Caco-2 (cell line): ENCODE measurements at regions not wholly inside any gene's neighbourhood (a gene's known extent, or its start where the extent isn't known, plus 50 kb on each side); places are given as distances from the start of the nearest gene placed in this dataset.
A peak's percentile ranks its signal among the peaks of the same experiment; 100 is the strongest.

Experiments used
- BruUV-seq: library from RNA; stranded (reverse); fragments of 400-500 nt; replicated peaks from 2 replicates; lab custom pipeline; 2021; lab: Mats Ljungman, UMichigan
- CTCF ChIA-PET: fragments of 300-600 bp; sonication (Branson Sonifier 250); formaldehyde crosslinking; loops from one replicate; lab custom pipeline; 2022; ENCODE audit warnings: antibody characterized with exemption; lab: Charles Lee
- POLR2A ChIA-PET: fragments of 300-600 bp; sonication (Branson Sonifier 250); formaldehyde crosslinking; loops from one replicate; lab custom pipeline; 2022; ENCODE audit warnings: antibody characterized with exemption; lab: Charles Lee
- DNase-seq, 2 experiments: peaks; one replicate each; pipeline versions ENCODE4 v3.0.0 to v3.0.0-alpha.2; 2020 to 2022
- H3K27me3 ChIP-seq: replicated peaks from 2 replicates; pipeline ENCODE4 v1.6.0; 2011; ENCODE audit warnings: low read length; ENCODE audit not compliant: control insufficient read depth, insufficient read depth
- H3K36me3 ChIP-seq: 2 replicates; pipeline ENCODE4 v1.5.1; 2011; ENCODE audit warnings: low read length; ENCODE audit not compliant: control insufficient read depth, insufficient read depth
- H3K4me1 ChIP-seq: fragments of 250-450 bp; sonication (Bioruptor Pico); 2 replicates; pipeline ENCODE4 v1.5.1; 2020; ENCODE audit warnings: mild to moderate bottlenecking
- H3K4me3 ChIP-seq: 2 replicates; pipeline ENCODE4 v1.5.1; 2011; ENCODE audit warnings: low read depth, mild to moderate bottlenecking, control low read depth, low read length
- H3K9me3 ChIP-seq: fragments of 250-450 bp; sonication (Bioruptor Pico); 2 replicates; pipeline ENCODE4 v1.5.1; 2020; ENCODE audit warnings: mild to moderate bottlenecking, moderate library complexity
- H3K27ac Mint-ChIP-seq: one replicate; pipeline ENCODE4 v1.8.0; 2022; ENCODE audit warnings: mixed read lengths; ENCODE audit not compliant: unreplicated experiment
- H3K27me3 Mint-ChIP-seq: one replicate; pipeline ENCODE4 v1.8.0; 2022; ENCODE audit warnings: mixed read lengths; ENCODE audit not compliant: insufficient read depth, unreplicated experiment
- H3K36me3 Mint-ChIP-seq: one replicate; pipeline ENCODE4 v1.8.0; 2022; ENCODE audit warnings: mild to moderate bottlenecking, mixed read lengths; ENCODE audit not compliant: insufficient read depth, unreplicated experiment
- H3K4me1 Mint-ChIP-seq: one replicate; pipeline ENCODE4 v1.8.0; 2022; ENCODE audit warnings: low read depth, mixed read lengths; ENCODE audit not compliant: unreplicated experiment
- H3K4me3 Mint-ChIP-seq: one replicate; pipeline ENCODE4 v1.8.0; 2022; ENCODE audit warnings: mild to moderate bottlenecking, moderate library complexity, mixed read lengths; ENCODE audit not compliant: unreplicated experiment
- H3K9me3 Mint-ChIP-seq: one replicate; pipeline ENCODE4 v1.8.0; 2022; ENCODE audit warnings: mixed read lengths; ENCODE audit not compliant: unreplicated experiment
- intact Hi-C: fragments of 100-400 bp; cut with micrococcal nuclease; formaldehyde crosslinking; loops from one replicate; pipeline ENCODE4 v1.10.0; 2022; ENCODE audit not compliant: unreplicated experiment
- TF ChIP-seq, protein P1 (sequence below), 2 experiments: fragments of 200-600 bp in 1 of 2; IDR thresholded peaks; 1 replicate in 1 of 2; 2 replicates in 1 of 2; pipeline versions ENCODE4 v1.5.1 to v1.8.0; 2011 to 2022; ENCODE audit warnings: antibody characterized with exemption in 1 of 2, control low read depth in 1 of 2, inconsistent platforms in 1 of 2, low read depth in 1 of 2, low read length in 1 of 2, mild to moderate bottlenecking in 1 of 2, moderate library complexity in 1 of 2; ENCODE audit not compliant: insufficient read depth in 1 of 2, severe bottlenecking in 1 of 2, unreplicated experiment in 1 of 2

DNA sequence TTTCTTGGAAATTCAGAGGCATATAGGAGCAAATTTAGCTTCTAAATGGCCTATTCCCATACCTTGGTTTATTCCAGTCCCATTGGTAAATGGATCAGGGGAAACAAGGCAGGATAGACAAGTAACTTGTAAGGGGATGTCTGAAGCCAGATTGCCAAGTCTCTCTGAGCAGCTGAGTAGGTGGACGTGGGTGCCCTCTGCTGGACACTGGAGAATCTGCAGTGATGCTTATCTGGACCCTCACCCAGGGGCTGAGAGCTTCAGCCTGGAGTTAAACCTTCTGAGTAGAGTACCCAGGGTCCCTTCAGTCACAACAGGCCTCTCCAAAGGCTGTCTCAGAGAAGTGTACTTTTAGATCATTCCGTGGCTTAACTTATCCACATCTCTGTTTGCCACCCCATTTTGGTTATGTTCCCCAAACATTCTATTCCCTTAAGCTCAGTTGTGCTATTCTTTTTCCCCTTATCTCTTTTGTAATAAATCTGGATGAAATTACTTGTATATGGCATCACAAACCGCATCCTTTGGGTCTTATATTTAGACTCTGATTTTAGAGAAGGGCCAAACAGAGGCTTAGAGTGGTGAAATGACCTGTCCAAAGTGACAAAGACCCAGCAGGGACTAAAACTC, 218.3 kb upstream of the GLRA1 start:
- Mint-ChIP-seq H3K9me3 (no peaks in the 10 kb centered on the region), H3K27me3 (peaks cover 8% of the 10 kb centered on the region), H3K4me1 (no peaks in the 10 kb centered on the region), H3K4me3 (no peak overlapping the region), H3K36me3 (no peaks in the 10 kb centered on the region), H3K27ac (no peak overlapping the region)
- Histone ChIP-seq H3K4me1 (no peaks in the 10 kb centered on the region), H3K36me3 (no peaks in the 10 kb centered on the region), H3K9me3 (no peaks in the 10 kb centered on the region), H3K27me3 (no peaks in the 10 kb centered on the region; the same call in 1 of the 2 replicates), H3K4me3 (no peak overlapping the region)
- intact Hi-C loops = loop anchor here (5.0 to 10.0 kb wide), 4 partner anchors 129 to 362 kb away; no protein-coding TSS in a partner anchor
- TF ChIP-seq, protein P1, sequence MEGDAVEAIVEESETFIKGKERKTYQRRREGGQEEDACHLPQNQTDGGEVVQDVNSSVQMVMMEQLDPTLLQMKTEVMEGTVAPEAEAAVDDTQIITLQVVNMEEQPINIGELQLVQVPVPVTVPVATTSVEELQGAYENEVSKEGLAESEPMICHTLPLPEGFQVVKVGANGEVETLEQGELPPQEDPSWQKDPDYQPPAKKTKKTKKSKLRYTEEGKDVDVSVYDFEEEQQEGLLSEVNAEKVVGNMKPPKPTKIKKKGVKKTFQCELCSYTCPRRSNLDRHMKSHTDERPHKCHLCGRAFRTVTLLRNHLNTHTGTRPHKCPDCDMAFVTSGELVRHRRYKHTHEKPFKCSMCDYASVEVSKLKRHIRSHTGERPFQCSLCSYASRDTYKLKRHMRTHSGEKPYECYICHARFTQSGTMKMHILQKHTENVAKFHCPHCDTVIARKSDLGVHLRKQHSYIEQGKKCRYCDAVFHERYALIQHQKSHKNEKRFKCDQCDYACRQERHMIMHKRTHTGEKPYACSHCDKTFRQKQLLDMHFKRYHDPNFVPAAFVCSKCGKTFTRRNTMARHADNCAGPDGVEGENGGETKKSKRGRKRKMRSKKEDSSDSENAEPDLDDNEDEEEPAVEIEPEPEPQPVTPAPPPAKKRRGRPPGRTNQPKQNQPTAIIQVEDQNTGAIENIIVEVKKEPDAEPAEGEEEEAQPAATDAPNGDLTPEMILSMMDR (IDR thresholded peaks at IDR 0.05; ENCODE audit: insufficient read depth in 1 of 2, low read depth in 1 of 2, low read length in 1 of 2, severe bottlenecking in 1 of 2, unreplicated experiment in 1 of 2) = peak; percentile 78 to 93
- no TSS peak for BruUV-seq
- ChIA-PET CTCF (interaction anchor here (0.5 to 1.4 kb wide), 9 partner anchors 13 to 372 kb away, joined by 3 to 32 read pairs (median 3); no protein-coding TSS in a partner anchor), POLR2A (no interaction called here)
- peak; percentile 61 to 75 for DNase-seq

DNA sequence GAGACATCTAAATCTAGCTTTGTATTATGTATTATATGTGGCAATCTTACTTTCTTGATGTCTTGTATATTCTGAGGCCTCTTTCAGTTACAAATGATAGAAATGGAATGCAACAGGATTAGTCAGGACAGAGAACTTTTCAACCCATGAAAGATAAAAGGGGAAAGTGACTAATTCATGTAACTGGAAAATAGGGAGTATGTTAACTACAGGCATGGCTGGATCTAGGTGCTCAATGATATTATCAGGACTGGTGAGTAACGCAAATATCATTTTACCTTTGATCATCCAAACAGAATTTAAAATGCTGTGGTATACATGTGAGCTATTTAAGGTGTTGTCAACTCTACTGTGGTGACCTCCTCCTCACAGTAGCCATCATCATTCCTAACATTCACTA, 215.7 kb upstream of the GLRA1 start:
- H3K4me1 ChIP-seq = no peaks in the 10 kb centered on the region
- Mint-ChIP-seq H3K9me3 (no peaks in the 10 kb centered on the region), H3K36me3 (no peaks in the 10 kb centered on the region), H3K4me1 (no peaks in the 10 kb centered on the region), H3K27ac (no peak overlapping the region), H3K4me3 (no peak overlapping the region), H3K27me3 (peaks cover 1% of the 10 kb centered on the region)
- H3K36me3 ChIP-seq = no peaks in the 10 kb centered on the region
- BruUV-seq = no TSS peak
- no peaks in the 10 kb centered on the region for H3K9me3 ChIP-seq
- TF ChIP-seq, protein P1 (IDR thresholded peaks at IDR 0.05; ENCODE audit: insufficient read depth in 1 of 2, low read depth in 1 of 2, low read length in 1 of 2, severe bottlenecking in 1 of 2, unreplicated experiment in 1 of 2) = no peak
- no peak for DNase-seq
- H3K4me3 ChIP-seq = no peak overlapping the region
- ChIA-PET POLR2A (no interaction called here), CTCF (interaction anchor here (0.7 kb wide), 1 partner anchor 315 kb away, joined by 3 read pairs; no protein-coding TSS in a partner anchor)
- intact Hi-C loops = loop anchor here (5.0 to 10.0 kb wide), 4 partner anchors 132 to 364 kb away; no protein-coding TSS in a partner anchor
- H3K27me3 ChIP-seq = no peaks in the 10 kb centered on the region; the same call in 1 of the 2 replicates

- BruUV-seq = no TSS peak
- Mint-ChIP-seq H3K9me3 (no peaks in the 10 kb centered on the region), H3K36me3 (no peaks in the 10 kb centered on the region), H3K27me3 (no peaks in the 10 kb centered on the region), H3K4me3 (no peak overlapping the region), H3K27ac (no peak overlapping the region), H3K4me1 (no peaks in the 10 kb centered on the region)
- POLR2A ChIA-PET = no interaction called here
- Histone ChIP-seq H3K4me3 (no peak overlapping the region), H3K27me3 (no peaks in the 10 kb centered on the region), H3K9me3 (no peaks in the 10 kb centered on the region), H3K36me3 (no peaks in the 10 kb centered on the region), H3K4me1 (no peaks in the 10 kb centered on the region)
- intact Hi-C loops = no loop called here
- no peak for DNase-seq
- CTCF ChIA-PET = no interaction called here
- TF ChIP-seq, protein P1 (IDR thresholded peaks at IDR 0.05; ENCODE audit: insufficient read depth in 1 of 2, low read depth in 1 of 2, low read length in 1 of 2, severe bottlenecking in 1 of 2, unreplicated experiment in 1 of 2) = no peak
These were observed 212.4 kb upstream of the GLRA1 start for GRCh38 chr5:152137063-152137462.
